ENCODE measurements at regions not wholly inside any gene's neighbourhood (a gene's known extent, or its start where the extent isn't known, plus 50 kb on each side); places are given as distances from the start of the nearest gene placed in this dataset.

GRCh38 chr1:221621683-221622082 is 120.2 kb downstream of the DUSP10 start:
- TF ChIP-seq CTCF (IDR thresholded peaks at IDR 0.05) = no peak
- no peak for TF ChIP-seq POLR2A (IDR thresholded peaks at IDR 0.05)

Data from upper lobe of left lung (tissue), 4 donors.